CD14-positive monocyte (primary cell): ENCODE measurements at regions not wholly inside any gene's neighbourhood (a gene's known extent, or its start where the extent isn't known, plus 50 kb on each side); places are given as distances from the start of the nearest gene placed in this dataset.

ENCODE experiments used
- DNase-seq, 3 donors: peaks; one replicate each; pipeline ENCODE4 v3.0.0-alpha.2; 2011 to 2022
- H2AFZ ChIP-seq: 2 replicates; pipeline ENCODE4 v1.6.0; 2012; ENCODE audit warnings: mild to moderate bottlenecking, low read depth, low read length, inconsistent platforms; ENCODE audit not compliant: insufficient read depth, poor library complexity, severe bottlenecking
- H3K27ac ChIP-seq, 2 donors: 1 replicate in 1 of 2; 2 replicates in 1 of 2; pipeline ENCODE4 v1.5.1; 2012 to 2013; ENCODE audit warnings: low read length in 2 of 2, control low read depth in 1 of 2, inconsistent platforms in 1 of 2, low read depth in 1 of 2, mild to moderate bottlenecking in 1 of 2
- H3K27me3 ChIP-seq, 2 donors: one replicate each; pipeline versions ENCODE4 v1.6.0 to v1.6.1; 2011 to 2013; ENCODE audit warnings: low read length in 2 of 2; ENCODE audit not compliant: control insufficient read depth in 2 of 2, insufficient read depth in 2 of 2
- H3K36me3 ChIP-seq, 2 donors: replicated peaks in 1 of 2; 1 replicate in 1 of 2; 2 replicates in 1 of 2; pipeline versions ENCODE4 v1.5.1 to v1.6.1; 2012 to 2013; ENCODE audit warnings: low read length in 2 of 2, control low read depth in 1 of 2, inconsistent platforms in 1 of 2, mild to moderate bottlenecking in 1 of 2; ENCODE audit not compliant: insufficient read depth in 2 of 2, control insufficient read depth in 1 of 2
- H3K4me1 ChIP-seq, 2 donors: 1 replicate in 1 of 2; 2 replicates in 1 of 2; pipeline versions ENCODE4 v1.5.1 to v1.6.1; 2012 to 2013; ENCODE audit warnings: low read length in 2 of 2, control low read depth in 1 of 2, inconsistent platforms in 1 of 2, mild to moderate bottlenecking in 1 of 2, moderate library complexity in 1 of 2; ENCODE audit not compliant: insufficient read depth in 2 of 2, control insufficient read depth in 1 of 2
- H3K4me2 ChIP-seq: replicated peaks from 2 replicates; pipeline ENCODE3; 2012; ENCODE audit warnings: low read length, moderate library complexity, mild to moderate bottlenecking; ENCODE audit not compliant: poor library complexity, severe bottlenecking; ENCODE audit errors: extremely low read depth
- H3K4me3 ChIP-seq, 3 experiments: fragments of 200-600 bp in 1 of 3; sonication (generic) in 1 of 3; replicated peaks in 1 of 3; 1 replicate in 2 of 3; 2 replicates in 1 of 3; pipeline ENCODE4 v1.5.1; 2011 to 2013; ENCODE audit warnings: low read length in 3 of 3, mild to moderate bottlenecking in 3 of 3, control low read depth in 2 of 3, low read depth in 2 of 3, inconsistent platforms in 1 of 3, moderate library complexity in 1 of 3
- H3K79me2 ChIP-seq: 2 replicates; pipeline ENCODE4 v1.6.0; 2012; ENCODE audit warnings: mild to moderate bottlenecking, control low read depth, inconsistent platforms, low read length, moderate library complexity; ENCODE audit not compliant: insufficient read depth
- H3K9ac ChIP-seq: 2 replicates; pipeline ENCODE4 v1.6.0; 2017; ENCODE audit warnings: low read length, mild to moderate bottlenecking; ENCODE audit not compliant: insufficient read depth, poor library complexity, severe bottlenecking
- H3K9me3 ChIP-seq, 2 donors: replicated peaks in 1 of 2; 1 replicate in 1 of 2; 2 replicates in 1 of 2; pipeline versions ENCODE4 v1.5.1 to v1.6.1; 2012 to 2013; ENCODE audit warnings: low read length in 2 of 2, control low read depth in 1 of 2; ENCODE audit not compliant: control insufficient read depth in 1 of 2, insufficient read depth in 1 of 2
- H4K20me1 ChIP-seq: 2 replicates; pipeline ENCODE4 v1.6.0; 2012; ENCODE audit warnings: mild to moderate bottlenecking, low read length, control low read depth, moderate library complexity; ENCODE audit not compliant: insufficient read depth
- H3K27ac Mint-ChIP-seq, 7 donors: one replicate each; pipeline ENCODE4 v1.8.0; 2020; ENCODE audit warnings: mild to moderate bottlenecking in 7 of 7, mixed read lengths in 7 of 7, moderate library complexity in 6 of 7, inconsistent platforms in 2 of 7
- H3K27me3 Mint-ChIP-seq, 3 donors: one replicate each; pipeline ENCODE4 v1.8.0; 2021 to 2022; ENCODE audit warnings: low read depth in 3 of 3, mild to moderate bottlenecking in 3 of 3, mixed read lengths in 3 of 3, moderate library complexity in 3 of 3, inconsistent platforms in 1 of 3
- H3K36me3 Mint-ChIP-seq, 2 donors: one replicate each; pipeline ENCODE4 v1.8.0; 2020; ENCODE audit warnings: mixed read lengths in 2 of 2, inconsistent platforms in 1 of 2, mild to moderate bottlenecking in 1 of 2
- H3K4me1 Mint-ChIP-seq: one replicate; pipeline ENCODE4 v1.8.0; 2020; ENCODE audit warnings: mild to moderate bottlenecking, mixed read lengths
- H3K4me3 Mint-ChIP-seq, 2 donors: one replicate each; pipeline ENCODE4 v1.8.0; 2020; ENCODE audit warnings: mild to moderate bottlenecking in 2 of 2, mixed read lengths in 2 of 2, moderate library complexity in 1 of 2
- H3K9me3 Mint-ChIP-seq, 7 donors: one replicate each; pipeline ENCODE4 v1.8.0; 2020 to 2022; ENCODE audit warnings: mixed read lengths in 7 of 7, mild to moderate bottlenecking in 6 of 7, moderate library complexity in 6 of 7, inconsistent platforms in 2 of 7
- WGBS: methylation state at CpG from one replicate; pipeline ENCODE4 v1.1.5; 2013; ENCODE audit warnings: missing lambda C conversion rate; ENCODE audit not compliant: insufficient coverage; 5-methylcytosine and 5-hydroxymethylcytosine counted together
- intact Hi-C, 2 donors: fragments of 100-400 bp; cut with micrococcal nuclease; formaldehyde crosslinking; loops; one replicate each; pipeline versions ENCODE4 v1.15.0 to v1.15.1; 2023
- TF ChIP-seq, protein P1 (sequence below): fragments of 200-600 bp; IDR thresholded peaks from one replicate; pipeline ENCODE4 v1.8.0; 2022; ENCODE audit warnings: antibody characterized with exemption, mild to moderate bottlenecking

DNA sequence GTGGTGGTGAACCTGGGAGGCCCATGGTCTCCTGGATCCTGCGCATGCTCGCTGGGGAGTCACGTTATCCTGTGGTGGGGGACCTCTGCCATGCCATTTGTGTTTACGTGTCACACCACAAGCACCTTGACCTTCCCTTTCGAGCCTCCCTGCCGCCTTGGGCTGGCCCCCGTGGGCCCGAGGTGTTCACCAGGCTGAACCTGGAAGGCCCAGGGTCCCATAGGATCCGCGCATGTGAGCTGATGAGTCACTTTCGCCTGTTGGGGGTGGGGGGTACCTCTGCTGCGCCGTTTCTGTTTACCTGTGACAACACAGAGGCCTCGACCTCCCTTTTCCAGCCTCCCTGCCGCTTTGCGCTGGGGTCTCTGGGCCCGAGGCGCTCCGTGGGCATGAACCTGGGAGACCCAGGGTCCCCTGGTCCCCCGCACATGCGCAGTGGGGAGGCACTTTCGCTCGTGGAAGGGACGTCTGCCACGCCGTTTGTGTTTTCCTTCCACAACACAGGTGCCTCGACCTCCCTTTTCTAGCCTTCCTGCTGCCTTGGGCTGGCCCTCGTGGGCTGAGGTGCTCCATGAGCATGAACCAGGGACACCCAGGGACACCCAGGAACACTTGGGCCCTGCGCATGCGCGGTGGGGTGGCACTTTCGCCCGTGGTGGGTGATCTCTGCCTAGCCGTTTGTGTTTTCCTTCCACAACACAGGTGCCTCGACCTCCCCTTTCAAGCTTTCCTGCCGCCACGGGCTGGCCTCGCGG is 334.1 kb downstream of the ALG10 start:
- Mint-ChIP-seq H3K27ac (no peak overlapping the region), H3K27me3 (peaks cover 0 to 3% (median 1%) of the 10 kb centered on the region in 3 donors), H3K4me1 (no peaks in the 10 kb centered on the region), H3K9me3 (peaks cover 70 to 91% (median 81%) of the 10 kb centered on the region in 7 donors), H3K4me3 (no peak overlapping the region), H3K36me3 (no peaks in the 10 kb centered on the region)
- no peak overlapping the region for H3K4me2 ChIP-seq
- H3K9ac ChIP-seq: no peak overlapping the region
- H3K27me3 ChIP-seq: no peaks in the 10 kb centered on the region
- TF ChIP-seq, protein P1, sequence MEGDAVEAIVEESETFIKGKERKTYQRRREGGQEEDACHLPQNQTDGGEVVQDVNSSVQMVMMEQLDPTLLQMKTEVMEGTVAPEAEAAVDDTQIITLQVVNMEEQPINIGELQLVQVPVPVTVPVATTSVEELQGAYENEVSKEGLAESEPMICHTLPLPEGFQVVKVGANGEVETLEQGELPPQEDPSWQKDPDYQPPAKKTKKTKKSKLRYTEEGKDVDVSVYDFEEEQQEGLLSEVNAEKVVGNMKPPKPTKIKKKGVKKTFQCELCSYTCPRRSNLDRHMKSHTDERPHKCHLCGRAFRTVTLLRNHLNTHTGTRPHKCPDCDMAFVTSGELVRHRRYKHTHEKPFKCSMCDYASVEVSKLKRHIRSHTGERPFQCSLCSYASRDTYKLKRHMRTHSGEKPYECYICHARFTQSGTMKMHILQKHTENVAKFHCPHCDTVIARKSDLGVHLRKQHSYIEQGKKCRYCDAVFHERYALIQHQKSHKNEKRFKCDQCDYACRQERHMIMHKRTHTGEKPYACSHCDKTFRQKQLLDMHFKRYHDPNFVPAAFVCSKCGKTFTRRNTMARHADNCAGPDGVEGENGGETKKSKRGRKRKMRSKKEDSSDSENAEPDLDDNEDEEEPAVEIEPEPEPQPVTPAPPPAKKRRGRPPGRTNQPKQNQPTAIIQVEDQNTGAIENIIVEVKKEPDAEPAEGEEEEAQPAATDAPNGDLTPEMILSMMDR: no peak
- no peaks in the 10 kb centered on the region for H3K79me2 ChIP-seq
- DNase-seq: no peak
- no peaks in the 10 kb centered on the region for H3K4me1 ChIP-seq
- no peaks in the 10 kb centered on the region for H3K36me3 ChIP-seq
- intact Hi-C loops: no loop called here
- whole genome bisulfite sequencing: 66% methylated on average over 35 of the region's 39 CpGs
- no peak overlapping the region for H3K27ac ChIP-seq
- no peak overlapping the region for H3K4me3 ChIP-seq
- peaks cover 99 to 100% of the 10 kb centered on the region in 2 donors for H3K9me3 ChIP-seq
- no peaks in the 10 kb centered on the region for H4K20me1 ChIP-seq
- H2AFZ ChIP-seq: no peak overlapping the region

DNA sequence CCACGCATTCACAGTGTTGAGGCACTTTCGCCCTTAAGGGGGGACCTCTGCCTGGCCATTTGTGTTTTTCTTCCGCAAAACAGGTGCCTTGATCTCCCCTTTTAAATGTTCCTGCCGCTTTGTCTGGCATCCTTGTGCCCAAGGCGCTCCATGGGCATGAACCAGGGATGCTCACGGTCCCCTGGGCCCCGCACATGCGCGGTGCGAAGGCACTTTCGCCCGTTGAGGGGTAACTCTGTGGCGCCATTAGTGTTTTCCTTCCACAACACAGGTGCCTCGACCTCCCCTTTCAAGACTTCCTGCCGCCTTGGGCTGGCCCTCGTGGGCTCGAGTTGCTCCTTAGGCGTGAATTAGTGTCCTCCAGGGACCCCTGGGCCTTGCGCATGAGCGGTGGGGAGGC is 335.5 kb downstream of the ALG10 start:
- H3K4me3 ChIP-seq: no peak overlapping the region
- H3K36me3 Mint-ChIP-seq: no peaks in the 10 kb centered on the region
- no peak overlapping the region for H3K27ac Mint-ChIP-seq
- peaks cover 73 to 87% (median 80%) of the 10 kb centered on the region in 7 donors for H3K9me3 Mint-ChIP-seq
- H3K9ac ChIP-seq: no peak overlapping the region
- no peaks in the 10 kb centered on the region for H3K4me1 ChIP-seq
- DNase-seq: no peak
- no peak overlapping the region for H3K4me3 Mint-ChIP-seq
- H3K4me2 ChIP-seq: no peak overlapping the region
- WGBS: 51% methylated on average over 15 of the region's 20 CpGs
- peaks cover 100% of the 10 kb centered on the region in 2 donors for H3K9me3 ChIP-seq
- H3K4me1 Mint-ChIP-seq: no peaks in the 10 kb centered on the region
- no peaks in the 10 kb centered on the region for H3K36me3 ChIP-seq
- intact Hi-C loops: no loop called here
- H2AFZ ChIP-seq: no peak overlapping the region
- H3K79me2 ChIP-seq: no peaks in the 10 kb centered on the region
- no peak overlapping the region for H3K27ac ChIP-seq
- TF ChIP-seq, protein P1: no peak
- no peaks in the 10 kb centered on the region for H3K27me3 ChIP-seq
- H3K27me3 Mint-ChIP-seq: peaks cover 0 to 3% (median 1%) of the 10 kb centered on the region in 3 donors
- H4K20me1 ChIP-seq: no peaks in the 10 kb centered on the region
